SK-N-SH (cell line): ENCODE measurements at regions not wholly inside any gene's neighbourhood (a gene's known extent, or its start where the extent isn't known, plus 50 kb on each side); places are given as distances from the start of the nearest gene placed in this dataset.

Experiments
- CTCF ChIA-PET: fragments of 300-600, 350-600 bp; formaldehyde crosslinking; extraction: SDS; loops from one replicate; lab custom pipeline; 2021; lab: Yijun Ruan, JAX
- POLR2A ChIA-PET: fragments of 350-600 bp; sonication (Branson Sonifier 250); formaldehyde crosslinking; extraction: SDS; loops from one replicate; lab custom pipeline; 2020; ENCODE audit warnings: antibody characterized with exemption, inconsistent platforms; lab: Yijun Ruan, JAX
- DNase-seq: peaks from one replicate; pipeline ENCODE4 v3.0.0; 2012
- H2AFZ ChIP-seq: fragments of 200-600 bp; sonication (generic); 2 replicates; pipeline ENCODE4 v1.8.1; 2016; ENCODE audit warnings: antibody characterized with exemption, mild to moderate bottlenecking, low read depth
- H3F3A ChIP-seq: fragments of 200-600 bp; sonication (generic); replicated peaks from 2 replicates; pipeline ENCODE3; 2016; ENCODE audit warnings: antibody characterized with exemption, mild to moderate bottlenecking; ENCODE audit not compliant: insufficient read depth
- H3K27ac ChIP-seq, 2 experiments: fragments of 200-500 bp in 1 of 2; fragments of 200-600 bp in 1 of 2; sonication (Bioruptor generic) in 1 of 2; sonication (generic), shearing (Covaris generic) in 1 of 2; 2 replicates each; pipeline versions ENCODE4 v1.5.1 to v1.6.1; 2014 to 2016; ENCODE audit warnings: low read depth in 2 of 2, inconsistent platforms in 1 of 2, low read length in 1 of 2, mild to moderate bottlenecking in 1 of 2, mixed read lengths in 1 of 2
- H3K27me3 ChIP-seq: fragments of 200-600 bp; sonication (generic), shearing (Covaris generic); 2 replicates; pipeline ENCODE4 v1.6.1; 2016; ENCODE audit warnings: mixed run types; ENCODE audit not compliant: insufficient read depth
- H3K36me3 ChIP-seq, 2 experiments: fragments of 200-500 bp in 1 of 2; fragments of 200-600 bp in 1 of 2; sonication (Bioruptor generic) in 1 of 2; sonication (generic) in 1 of 2; replicated peaks in 1 of 2; 2 replicates each; pipeline versions ENCODE3 to v1.5.1; 2014 to 2016; ENCODE audit warnings: low read length in 1 of 2, mild to moderate bottlenecking in 1 of 2; ENCODE audit not compliant: insufficient read depth in 2 of 2, control insufficient read depth in 1 of 2
- H3K4me1 ChIP-seq, 2 experiments: fragments of 200-500 bp in 1 of 2; fragments of 200-600 bp in 1 of 2; sonication (Bioruptor generic) in 1 of 2; sonication (generic), shearing (Covaris generic) in 1 of 2; 2 replicates each; pipeline versions ENCODE4 v1.5.1 to v1.6.1; 2014 to 2016; ENCODE audit warnings: low read depth in 1 of 2, low read length in 1 of 2, mixed run types in 1 of 2; ENCODE audit not compliant: insufficient read depth in 2 of 2, control insufficient read depth in 1 of 2
- H3K4me2 ChIP-seq: fragments of 200-600 bp; sonication (generic), shearing (Covaris generic); 2 replicates; pipeline ENCODE4 v1.6.1; 2017; ENCODE audit warnings: mixed run types
- H3K4me3 ChIP-seq, 2 experiments: fragments of 200-500 bp in 1 of 2; fragments of 200-600 bp in 1 of 2; sonication (Bioruptor generic) in 1 of 2; sonication (generic), shearing (Covaris generic) in 1 of 2; 2 replicates each; pipeline versions ENCODE4 v1.5.1 to v1.8.1; 2014 to 2016; ENCODE audit warnings: low read depth in 2 of 2, inconsistent platforms in 1 of 2, low read length in 1 of 2, mild to moderate bottlenecking in 1 of 2, mixed read lengths in 1 of 2, moderate library complexity in 1 of 2
- H3K79me2 ChIP-seq: fragments of 200-600 bp; sonication (generic); 2 replicates; pipeline ENCODE4 v1.8.1; 2017; ENCODE audit warnings: mild to moderate bottlenecking; ENCODE audit not compliant: insufficient read depth
- H3K9ac ChIP-seq: fragments of 200-600 bp; sonication (generic); 2 replicates; pipeline ENCODE4 v1.6.1; 2017; ENCODE audit warnings: mixed run types
- H3K9me2 ChIP-seq: fragments of 200-600 bp; sonication (generic); 2 replicates; pipeline ENCODE4 v1.6.1; 2017; ENCODE audit warnings: mixed run types
- H3K9me3 ChIP-seq: fragments of 200-600 bp; sonication (generic); 2 replicates; pipeline ENCODE4 v1.6.1; 2017; ENCODE audit warnings: mixed run types, mild to moderate bottlenecking, moderate library complexity
- H4K20me1 ChIP-seq: fragments of 200-600 bp; sonication (generic); 2 replicates; pipeline ENCODE4 v1.6.1; 2017; ENCODE audit warnings: mild to moderate bottlenecking, mixed run types; ENCODE audit not compliant: insufficient read depth
- FOSL2 ChIP-seq: IDR thresholded peaks from 2 replicates; pipeline ENCODE4 v1.4.0; 2012; ENCODE audit warnings: low read depth, mild to moderate bottlenecking, moderate library complexity, borderline replicate concordance
- FOXM1 ChIP-seq: IDR thresholded peaks from 2 replicates; pipeline ENCODE4 v1.4.0; 2012; ENCODE audit warnings: low read depth, mild to moderate bottlenecking
- MEF2A ChIP-seq: IDR thresholded peaks from 2 replicates; pipeline ENCODE4 v1.4.0; 2012; ENCODE audit warnings: low read depth, borderline replicate concordance
- NFIC ChIP-seq: IDR thresholded peaks from 2 replicates; pipeline ENCODE4 v1.4.0; 2012; ENCODE audit warnings: borderline replicate concordance
- PBX3 ChIP-seq: IDR thresholded peaks from 2 replicates; pipeline ENCODE4; 2012
- REST ChIP-seq: IDR thresholded peaks from 2 replicates; pipeline ENCODE4 v1.6.1; 2012; ENCODE audit warnings: mild to moderate bottlenecking, low read depth, low read length, moderate library complexity
- RXRA ChIP-seq: IDR thresholded peaks from 2 replicates; pipeline ENCODE4 v1.4.0; 2012; ENCODE audit warnings: low read depth, mild to moderate bottlenecking, borderline replicate concordance
- TCF12 ChIP-seq: IDR thresholded peaks from 2 replicates; pipeline ENCODE4 v1.4.0; 2012
- TEAD4 ChIP-seq: IDR thresholded peaks from 2 replicates; pipeline ENCODE4 v1.4.0; 2012; ENCODE audit warnings: mild to moderate bottlenecking, borderline replicate concordance; ENCODE audit not compliant: insufficient read depth
- WGBS: methylation state at CpG from one replicate; pipeline ENCODE4 v1.1.6; 2017; ENCODE audit warnings: low lambda C conversion rate; 5-methylcytosine and 5-hydroxymethylcytosine counted together
- TF ChIP-seq, protein P1 (sequence below): fragments of 200-600 bp; sonication (generic); IDR thresholded peaks from 2 replicates; pipeline ENCODE4 v1.6.1; 2017; ENCODE audit warnings: antibody characterized with exemption, mild to moderate bottlenecking, moderate library complexity
- TF ChIP-seq, protein P2 (sequence below): IDR thresholded peaks from 2 replicates; pipeline ENCODE4 v1.4.0; 2012; ENCODE audit warnings: low read depth, borderline replicate concordance

DNA sequence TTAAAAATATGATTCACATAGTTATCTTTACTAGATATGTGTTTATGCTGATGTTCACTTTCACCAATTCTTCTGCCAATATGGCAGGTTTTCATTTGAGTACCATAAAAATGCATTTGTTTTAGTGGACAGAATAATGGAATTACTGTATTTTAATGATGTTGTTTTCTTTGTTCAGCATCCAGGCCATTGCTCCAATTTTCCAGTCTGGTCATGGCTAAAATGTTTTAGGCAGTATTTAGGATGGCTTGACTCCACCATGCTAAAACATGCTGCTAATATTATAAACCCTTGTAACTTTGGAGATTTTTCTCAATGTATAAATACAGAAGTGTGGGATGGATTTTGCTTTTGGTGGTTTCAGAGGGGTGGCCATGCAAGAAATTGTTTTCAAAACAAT lies 273.0 kb upstream of the RPS23 start:
- H3K9me3 ChIP-seq: no peaks in the 10 kb centered on the region
- POLR2A ChIA-PET: interaction anchor here (1.4 kb wide), 1 partner anchor 13 kb away, joined by 4 read pairs; no protein-coding TSS in a partner anchor
- H3K4me3 ChIP-seq: no peak overlapping the region
- no peak overlapping the region for H2AFZ ChIP-seq
- H3K27me3 ChIP-seq: no peaks in the 10 kb centered on the region
- no peak for DNase-seq
- no peaks in the 10 kb centered on the region for H3F3A ChIP-seq
- no peaks in the 10 kb centered on the region for H3K36me3 ChIP-seq
- no peaks in the 10 kb centered on the region for H3K79me2 ChIP-seq
- H3K4me2 ChIP-seq: no peak overlapping the region
- H3K4me1 ChIP-seq: peaks cover 4 to 15% of the 10 kb centered on the region in 2 experiments; a peak in 2 of 4 replicates
- no peak for TF ChIP-seq MEF2A
- no peak for TF ChIP-seq TEAD4
- TF ChIP-seq, protein P1, sequence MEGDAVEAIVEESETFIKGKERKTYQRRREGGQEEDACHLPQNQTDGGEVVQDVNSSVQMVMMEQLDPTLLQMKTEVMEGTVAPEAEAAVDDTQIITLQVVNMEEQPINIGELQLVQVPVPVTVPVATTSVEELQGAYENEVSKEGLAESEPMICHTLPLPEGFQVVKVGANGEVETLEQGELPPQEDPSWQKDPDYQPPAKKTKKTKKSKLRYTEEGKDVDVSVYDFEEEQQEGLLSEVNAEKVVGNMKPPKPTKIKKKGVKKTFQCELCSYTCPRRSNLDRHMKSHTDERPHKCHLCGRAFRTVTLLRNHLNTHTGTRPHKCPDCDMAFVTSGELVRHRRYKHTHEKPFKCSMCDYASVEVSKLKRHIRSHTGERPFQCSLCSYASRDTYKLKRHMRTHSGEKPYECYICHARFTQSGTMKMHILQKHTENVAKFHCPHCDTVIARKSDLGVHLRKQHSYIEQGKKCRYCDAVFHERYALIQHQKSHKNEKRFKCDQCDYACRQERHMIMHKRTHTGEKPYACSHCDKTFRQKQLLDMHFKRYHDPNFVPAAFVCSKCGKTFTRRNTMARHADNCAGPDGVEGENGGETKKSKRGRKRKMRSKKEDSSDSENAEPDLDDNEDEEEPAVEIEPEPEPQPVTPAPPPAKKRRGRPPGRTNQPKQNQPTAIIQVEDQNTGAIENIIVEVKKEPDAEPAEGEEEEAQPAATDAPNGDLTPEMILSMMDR: no peak
- no peak for TF ChIP-seq REST
- TF ChIP-seq RXRA: no peak
- TF ChIP-seq TCF12: no peak
- no peak overlapping the region for H3K9ac ChIP-seq
- H4K20me1 ChIP-seq: no peaks in the 10 kb centered on the region
- peak overlapping the region in 1 of 2 experiments; percentile 96; a peak in 2 of 4 replicates for H3K27ac ChIP-seq
- no peaks in the 10 kb centered on the region for H3K9me2 ChIP-seq
- CTCF ChIA-PET: interaction anchor here (0.6 to 1.0 kb wide), 2 partner anchors 11 to 528 kb away, joined by 3 read pairs; no protein-coding TSS in a partner anchor

- WGBS: 40% methylated on average over 2 of the region's 2 CpGs
- no peaks in the 10 kb centered on the region for H3K36me3 ChIP-seq
- H3K27me3 ChIP-seq: no peaks in the 10 kb centered on the region
- H3K27ac ChIP-seq: no peak overlapping the region
- H3F3A ChIP-seq: no peaks in the 10 kb centered on the region
- no peak for DNase-seq
- H3K4me3 ChIP-seq: no peak overlapping the region
- POLR2A ChIA-PET: no interaction called here
- no peaks in the 10 kb centered on the region for H4K20me1 ChIP-seq
- no peaks in the 10 kb centered on the region for H3K79me2 ChIP-seq
- CTCF ChIA-PET: interaction anchor here (0.7 kb wide), 2 partner anchors 30 to 216 kb away, joined by 3 read pairs; no protein-coding TSS in a partner anchor
- no peaks in the 10 kb centered on the region for H3K9me2 ChIP-seq
- H3K9me3 ChIP-seq: no peaks in the 10 kb centered on the region
- no peak overlapping the region for H2AFZ ChIP-seq
- peaks cover 4 to 15% of the 10 kb centered on the region in 2 experiments; a peak in 2 of 4 replicates for H3K4me1 ChIP-seq
- H3K9ac ChIP-seq: no peak overlapping the region
- no peak overlapping the region for H3K4me2 ChIP-seq
- TF ChIP-seq PBX3 (peak; percentile 46; the same call in 1 of the 2 replicates), TEAD4 (no peak), FOSL2 (no peak), FOXM1 (no peak), NFIC (peak; percentile 59)
- TF ChIP-seq, protein P2, sequence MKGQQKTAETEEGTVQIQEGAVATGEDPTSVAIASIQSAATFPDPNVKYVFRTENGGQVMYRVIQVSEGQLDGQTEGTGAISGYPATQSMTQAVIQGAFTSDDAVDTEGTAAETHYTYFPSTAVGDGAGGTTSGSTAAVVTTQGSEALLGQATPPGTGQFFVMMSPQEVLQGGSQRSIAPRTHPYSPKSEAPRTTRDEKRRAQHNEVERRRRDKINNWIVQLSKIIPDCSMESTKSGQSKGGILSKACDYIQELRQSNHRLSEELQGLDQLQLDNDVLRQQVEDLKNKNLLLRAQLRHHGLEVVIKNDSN: no peak
- TF ChIP-seq, protein P1: no peak
Measured at GRCh38 chr5:82549263-82549662, 271.1 kb upstream of the RPS23 start.
